GM18868 (cell line): ENCODE measurements at regions not wholly inside any gene's neighbourhood (a gene's known extent, or its start where the extent isn't known, plus 50 kb on each side); places are given as distances from the start of the nearest gene placed in this dataset.
"Not testable (repeated sequence)": the region's sequence is repeated elsewhere in the genome, so short reads cannot be mapped to it uniquely, and the experiment has no call there.

Source experiments
- ATAC-seq: cut with Tn5 transposase; IDR thresholded peaks from one replicate; pipeline ENCODE4 v1.9.1; 2021; ENCODE audit warnings: mild to moderate bottlenecking, moderate library complexity; ENCODE audit not compliant: unreplicated experiment

DNA sequence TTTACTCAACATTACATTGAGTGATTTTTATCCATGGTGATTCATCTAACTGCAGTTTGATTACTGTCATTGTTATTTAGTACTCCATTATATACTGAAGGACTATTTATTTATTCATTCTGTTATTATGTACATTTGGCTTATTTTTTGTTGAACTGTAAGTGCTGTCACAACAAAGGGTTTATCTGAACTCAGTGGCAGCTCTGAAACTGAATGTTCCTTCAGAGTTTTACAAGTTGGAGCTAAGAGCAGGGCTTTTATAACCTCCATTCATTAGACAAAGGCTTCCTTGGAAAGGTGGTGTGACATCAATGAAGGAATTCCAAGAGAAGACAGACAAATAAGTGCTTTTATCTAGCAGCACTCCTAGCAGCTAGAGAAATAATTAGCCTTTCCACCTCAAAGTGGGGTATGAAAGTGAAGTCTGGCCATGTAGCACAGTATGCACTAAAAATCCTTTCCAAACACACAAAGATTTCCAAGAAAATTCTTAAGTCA lies 83.3 kb upstream of the GORAB start:
- ATAC-seq = no peak

DNA sequence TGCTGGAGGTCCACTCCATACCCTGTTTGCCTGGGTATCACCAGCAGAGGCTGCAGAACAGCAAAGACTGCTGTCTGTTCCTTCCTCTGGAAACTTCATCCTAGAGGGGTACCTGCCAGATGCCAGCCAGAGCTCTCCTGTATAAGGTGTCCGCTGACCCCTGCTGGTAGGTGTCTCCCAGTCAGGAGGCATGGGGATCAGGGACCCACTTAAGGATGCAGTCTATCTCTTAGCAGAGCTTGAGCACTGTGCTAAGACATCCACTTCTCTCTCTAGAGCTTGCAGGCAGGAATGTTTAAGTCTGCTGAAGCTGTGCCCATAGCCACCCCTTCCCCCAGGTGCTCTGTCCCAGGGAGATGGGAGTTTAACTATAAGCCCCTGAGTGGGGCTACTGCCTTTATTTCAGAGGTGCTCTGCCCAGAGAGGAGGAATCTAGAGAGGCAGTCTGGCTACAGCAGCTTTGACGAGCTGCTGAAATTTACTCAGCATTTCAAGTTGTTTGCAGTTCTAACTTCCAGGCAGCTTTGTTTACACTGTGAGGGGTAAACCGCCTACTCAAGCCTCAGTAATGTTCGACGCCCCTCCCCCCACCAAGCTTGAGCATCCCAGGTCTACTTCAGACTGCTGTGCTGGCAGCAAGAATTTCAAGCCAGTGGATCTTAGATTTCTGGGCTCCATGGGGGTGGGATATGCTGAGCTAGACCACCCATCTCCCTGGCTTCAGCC lies 74.5 kb upstream of the GORAB start:
- ATAC-seq = not testable (repeated sequence)

DNA sequence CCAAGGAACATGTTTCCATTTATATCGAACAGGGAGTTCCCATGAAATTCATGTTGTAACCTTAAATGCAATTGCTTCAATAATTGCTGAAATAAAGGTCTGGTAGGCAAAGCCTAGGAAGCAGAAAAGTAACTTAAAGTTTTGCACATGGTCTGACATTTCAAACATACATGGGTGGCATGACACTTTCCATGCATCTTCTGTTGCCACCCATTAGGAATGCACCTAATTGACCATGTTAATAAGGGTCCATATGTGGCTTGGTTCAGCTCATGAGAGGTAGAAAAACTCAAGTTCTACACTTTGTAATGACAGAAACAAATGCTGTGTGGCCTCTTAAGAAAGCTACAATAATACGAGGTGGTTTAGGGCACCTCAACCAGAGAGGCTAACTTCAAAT lies 72.0 kb upstream of the GORAB start:
- ATAC-seq = no peak

DNA sequence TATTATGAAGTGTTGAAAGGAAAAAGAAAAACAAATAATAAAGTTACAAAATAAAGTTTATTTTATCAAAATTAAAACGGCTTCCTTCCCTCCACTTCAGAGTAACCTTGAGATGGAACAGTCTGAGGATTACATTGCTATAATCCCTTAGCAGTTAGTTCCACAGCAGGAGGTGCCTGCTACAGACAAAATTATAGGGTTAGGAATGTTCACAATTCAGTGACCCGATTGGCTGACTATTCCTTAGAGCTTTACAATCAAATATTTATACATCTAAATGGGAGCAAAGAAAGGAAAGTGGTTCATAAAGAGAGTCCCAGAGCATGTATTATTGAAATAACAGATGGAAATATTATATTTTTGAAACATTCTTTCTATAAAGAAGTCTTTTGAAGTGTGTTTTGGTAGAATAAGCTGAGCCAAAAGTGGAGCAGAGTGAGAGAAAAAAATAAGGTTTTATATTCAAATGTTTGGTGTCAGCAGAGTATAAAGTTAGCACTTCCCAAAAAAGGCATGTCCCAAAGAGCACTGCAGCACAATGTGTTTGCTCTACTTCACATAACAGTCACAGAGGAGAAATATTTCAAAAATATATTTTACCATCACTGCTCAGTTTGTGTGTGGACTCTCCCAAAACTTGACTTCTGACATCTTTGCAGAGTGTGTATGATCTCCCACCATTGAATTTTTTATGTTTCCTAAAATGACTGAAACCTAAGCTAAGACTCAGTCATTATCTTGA lies 71.4 kb upstream of the GORAB start:
- no peak for ATAC-seq

DNA sequence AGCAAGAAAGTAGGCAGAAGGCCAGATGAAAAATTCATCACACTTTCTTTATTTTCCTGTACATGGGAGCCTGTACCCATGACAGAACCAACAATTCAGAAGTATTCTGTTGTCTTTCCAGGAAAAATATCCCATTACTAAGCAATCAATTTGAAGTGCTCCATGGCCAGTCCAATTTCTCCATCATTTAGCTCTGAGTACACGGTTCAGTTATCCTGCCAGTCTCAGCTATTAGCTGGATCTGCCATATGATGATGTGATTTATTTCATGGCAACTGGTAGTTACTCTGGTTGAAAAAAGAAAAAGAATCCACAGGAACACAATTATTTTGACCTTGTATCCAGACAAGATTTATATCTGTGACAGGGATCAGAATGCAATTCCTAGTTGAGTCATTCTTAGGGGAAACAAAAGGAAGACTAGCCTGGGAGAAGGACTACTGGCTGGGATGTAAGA lies 70.6 kb upstream of the GORAB start:
- ATAC-seq = no peak

DNA sequence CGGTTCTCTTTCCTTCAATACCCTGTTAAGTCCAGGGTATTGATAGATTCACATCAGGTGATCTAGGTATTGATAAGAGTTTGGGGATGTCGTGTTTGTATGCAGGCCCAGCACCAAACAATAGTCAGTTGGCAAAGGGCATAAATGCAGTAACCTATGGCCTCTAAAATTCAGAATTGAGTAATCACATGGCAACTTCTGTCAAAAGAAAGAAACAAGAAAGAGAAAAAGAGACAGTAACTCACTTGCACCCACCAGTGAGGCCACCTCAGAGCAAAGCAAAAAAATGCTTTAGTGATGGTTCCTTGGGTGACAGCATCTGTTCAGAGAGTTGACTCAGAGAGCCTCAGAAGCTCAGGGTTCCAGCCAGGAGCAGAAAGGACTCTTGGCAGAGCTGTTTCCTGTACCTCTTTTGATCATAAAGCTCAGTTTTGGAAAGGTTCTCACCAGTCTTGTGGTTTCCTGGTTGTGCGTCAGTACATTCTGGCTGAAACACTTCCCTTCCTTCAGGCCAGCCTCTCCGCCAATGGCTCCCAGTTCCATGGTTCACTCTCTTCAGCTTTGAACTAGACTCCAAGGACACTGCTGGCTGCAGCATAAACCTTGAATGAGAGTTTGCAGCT lies 70.1 kb upstream of the GORAB start:
- no peak for ATAC-seq

DNA sequence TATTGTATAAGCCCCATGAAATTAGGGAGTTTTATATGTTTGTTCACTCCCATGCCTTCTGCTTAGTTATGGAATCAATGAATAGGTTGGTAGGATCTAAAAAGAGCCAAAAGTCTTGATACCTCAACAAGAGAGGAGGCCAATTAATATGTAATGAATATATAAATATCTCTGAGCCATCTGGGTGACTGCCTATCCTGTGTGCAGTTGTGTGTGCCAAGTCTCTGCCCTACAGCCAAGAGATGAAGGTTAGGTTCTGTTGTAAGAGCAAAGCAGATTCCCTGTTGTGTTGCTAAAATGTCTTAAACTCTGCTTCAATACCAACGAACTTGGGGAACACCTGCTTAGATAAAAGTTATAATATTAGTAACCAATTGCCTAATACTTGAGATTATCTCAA lies 61.8 kb upstream of the GORAB start:
- no peak for ATAC-seq

DNA sequence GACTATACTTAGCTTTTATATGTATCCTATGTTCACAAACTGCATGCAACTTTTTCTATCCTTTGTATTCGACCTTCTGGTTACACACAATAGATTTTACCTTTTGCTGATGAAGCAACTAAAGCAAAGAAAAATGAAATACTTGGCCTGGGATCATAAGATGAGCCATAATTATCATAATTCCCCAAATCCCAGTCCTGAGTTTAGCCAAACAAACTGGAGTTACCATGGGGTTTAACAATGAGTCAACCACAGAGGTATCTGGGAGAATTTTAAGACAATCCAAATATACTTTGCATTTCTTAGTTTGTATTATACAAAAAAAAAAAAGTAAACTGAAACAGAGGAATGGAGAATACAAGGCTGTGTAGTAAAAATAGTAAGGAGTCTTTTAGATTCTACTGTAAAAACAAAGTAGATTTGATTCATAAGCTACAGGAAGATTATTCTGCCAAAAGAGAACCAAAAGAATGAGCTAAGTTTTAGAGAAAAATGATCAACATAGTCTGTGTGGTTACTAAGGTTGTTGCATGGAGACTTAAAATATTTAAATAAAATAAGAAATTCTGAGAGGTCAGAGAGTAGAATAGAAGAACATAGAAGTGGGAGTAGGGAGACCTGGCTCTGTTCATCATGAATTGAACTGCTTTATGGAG lies 60.4 kb upstream of the GORAB start:
- no peak for ATAC-seq

DNA sequence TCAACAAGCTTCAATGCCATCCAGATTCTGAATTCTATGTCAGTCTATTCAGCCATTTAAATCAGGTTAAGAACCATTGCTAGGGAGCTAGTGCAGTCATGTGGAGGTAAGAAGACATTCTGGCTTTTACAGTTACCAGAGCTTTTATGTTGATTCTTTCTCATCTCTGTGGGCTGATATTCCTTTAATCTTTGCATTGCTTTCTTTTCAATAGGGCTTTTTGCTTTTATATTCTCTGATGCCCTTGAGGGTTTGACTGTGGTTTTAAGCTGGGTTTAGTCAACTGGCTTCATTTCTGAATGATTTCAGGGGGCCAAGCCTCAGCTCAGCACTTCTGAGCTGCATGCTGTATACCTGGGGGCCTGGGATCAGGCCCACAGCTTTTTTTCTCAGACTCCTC lies 51.0 kb upstream of the GORAB start:
- ATAC-seq = no peak
